ENCODE measurements at regions not wholly inside any gene's neighbourhood (a gene's known extent, or its start where the extent isn't known, plus 50 kb on each side); places are given as distances from the start of the nearest gene placed in this dataset.

DNA sequence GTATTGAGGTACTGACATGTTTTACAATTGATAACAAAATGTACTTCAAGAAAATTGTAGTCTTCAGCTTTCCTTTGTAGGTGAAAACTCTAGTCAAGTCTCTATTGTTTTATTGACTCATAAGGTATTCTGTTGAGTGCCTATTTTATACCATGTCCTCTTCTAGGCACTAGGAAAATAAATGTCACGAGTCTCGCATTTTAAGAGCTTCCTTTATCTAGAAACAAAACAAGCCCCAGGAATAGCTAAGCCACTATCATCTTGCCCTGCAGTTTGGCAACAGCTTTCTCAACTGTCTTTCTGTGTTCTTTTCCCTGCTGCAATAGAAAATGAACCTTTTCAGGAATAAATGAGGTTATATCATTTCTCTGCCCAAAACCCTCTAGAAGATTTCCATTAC, 288.5 kb upstream of the NEGR1 start:
- TF ChIP-seq CTCF (IDR thresholded peaks at IDR 0.05; ENCODE audit: insufficient read depth, low read length, poor library complexity, severe bottlenecking) (no peak), EZH2phosphoT487 (conservative IDR thresholded peaks at IDR 0.05; ENCODE audit: low read length) (no peak)
